Upper lobe of left lung (tissue), 6 donors: ENCODE measurements at regions not wholly inside any gene's neighbourhood (a gene's known extent, or its start where the extent isn't known, plus 50 kb on each side); places are given as distances from the start of the nearest gene placed in this dataset.
A peak's percentile ranks its signal among the peaks of the same experiment; 100 is the strongest.
"Not testable (repeated sequence)": the region's sequence is repeated elsewhere in the genome, so short reads cannot be mapped to it uniquely, and the experiment has no call there.

ENCODE experiments used
- ATAC-seq, 2 donors: fragments of 200-7000 bp; cut with Tn5 transposase; one replicate each; pipeline ENCODE4 v1.9.1; 2022; ENCODE audit warnings: mild to moderate bottlenecking in 2 of 2, moderate library complexity in 2 of 2; ENCODE audit not compliant: low FRiP score in 2 of 2
- DNase-seq, 2 donors: peaks; one replicate each; pipeline ENCODE4 v3.0.0-alpha.2; 2019 to 2020
- H3K27ac ChIP-seq, 4 donors: fragments of 200-600 bp; sonication (generic); one replicate each; pipeline ENCODE4 v1.5.1; 2016 to 2019
- H3K27me3 ChIP-seq, 4 donors: fragments of 200-600 bp; sonication (generic); one replicate each; pipeline ENCODE4 v1.5.1; 2017 to 2019
- H3K36me3 ChIP-seq, 4 donors: fragments of 200-600 bp; sonication (generic); one replicate each; pipeline ENCODE4 v1.5.1; 2016 to 2019
- H3K4me1 ChIP-seq, 4 donors: fragments of 200-600 bp; sonication (generic); one replicate each; pipeline ENCODE4 v1.5.1; 2018 to 2019
- H3K4me3 ChIP-seq, 4 donors: fragments of 200-600 bp; sonication (generic); one replicate each; pipeline ENCODE4 v1.5.1; 2017 to 2019; ENCODE audit warnings: mild to moderate bottlenecking in 2 of 4, moderate library complexity in 1 of 4
- H3K9me3 ChIP-seq, 4 donors: fragments of 200-600 bp; sonication (generic); one replicate each; pipeline ENCODE4 v1.5.1; 2018 to 2019
- CTCF ChIP-seq, 6 experiments: fragments of 450-650 bp in 4 of 6; fragments of 200-600 bp in 2 of 6; sonication (generic) in 2 of 6; IDR thresholded peaks; one replicate each; pipeline ENCODE4 v1.5.1; 2016 to 2019; ENCODE audit warnings: antibody characterized with exemption in 6 of 6
- EP300 ChIP-seq, 4 donors: sonication (generic); formaldehyde crosslinking; IDR thresholded peaks; one replicate each; pipeline ENCODE4 v1.5.1; 2017; ENCODE audit warnings: antibody characterized with exemption in 4 of 4, control low read depth in 2 of 4
- POLR2A ChIP-seq, 4 donors: fragments of 450-650 bp; IDR thresholded peaks; one replicate each; pipeline ENCODE4 v1.5.1; 2016 to 2017; ENCODE audit warnings: antibody characterized with exemption in 4 of 4, mild to moderate bottlenecking in 2 of 4
- POLR2AphosphoS5 ChIP-seq, 2 donors: sonication (generic); formaldehyde crosslinking; IDR thresholded peaks; one replicate each; pipeline ENCODE4 v1.5.1; 2017; ENCODE audit warnings: antibody characterized with exemption in 2 of 2
- WGBS, 2 donors: methylation state at CpG; one replicate each; pipeline ENCODE4 v1.1.5; 2017 to 2018; 5-methylcytosine and 5-hydroxymethylcytosine counted together
- donor health status: DM: no; HTN: no; CAD: no; lungs with moderate emphysema.
- donor health status: DM: no; HTN: yes; CAD: no; lungs with severe emphysema.

GRCh38 chr6:99819853-99820252, 174.2 kb downstream of the MCHR2 start:
- H3K4me3 ChIP-seq: no peak overlapping the region
- H3K4me1 ChIP-seq: no peaks in the 10 kb centered on the region
- H3K9me3 ChIP-seq: no peaks in the 10 kb centered on the region
- 87% methylated on average over 5 of the region's 5 CpGs for WGBS, 2 donors
- no peaks in the 10 kb centered on the region for H3K27me3 ChIP-seq
- TF ChIP-seq POLR2AphosphoS5 (IDR thresholded peaks at IDR 0.05) (no peak), POLR2A (IDR thresholded peaks at IDR 0.05) (no peak), EP300 (IDR thresholded peaks at IDR 0.05) (no peak), CTCF (IDR thresholded peaks at IDR 0.05) (no peak)
- ATAC-seq (no peak), DNase-seq (no peak)
- H3K27ac ChIP-seq: no peak overlapping the region
- H3K36me3 ChIP-seq: no peaks in the 10 kb centered on the region

GRCh38 chr6:99821164-99821563, 172.9 kb downstream of the MCHR2 start:
- no peak for TF ChIP-seq POLR2AphosphoS5 (IDR thresholded peaks at IDR 0.05)
- no peak for TF ChIP-seq EP300 (IDR thresholded peaks at IDR 0.05)
- no peak for TF ChIP-seq CTCF (IDR thresholded peaks at IDR 0.05)
- TF ChIP-seq POLR2A (IDR thresholded peaks at IDR 0.05): no peak
- Histone ChIP-seq H3K27me3 (no peaks in the 10 kb centered on the region), H3K27ac (no peak overlapping the region), H3K36me3 (no peaks in the 10 kb centered on the region), H3K4me3 (no peak overlapping the region), H3K4me1 (no peaks in the 10 kb centered on the region), H3K9me3 (no peaks in the 10 kb centered on the region)
- ATAC-seq (no peak), DNase-seq (no peak)
- WGBS, 2 donors: 60 to 75% methylated on average over 6 of the region's 6 CpGs

- H3K27me3 ChIP-seq: no peaks in the 10 kb centered on the region
- ATAC-seq (peak in 1 of 2 donors; percentile 71), DNase-seq (no peak)
- no peak overlapping the region for H3K27ac ChIP-seq
- no peak for TF ChIP-seq POLR2A (IDR thresholded peaks at IDR 0.05)
- no peak for TF ChIP-seq POLR2AphosphoS5 (IDR thresholded peaks at IDR 0.05)
- TF ChIP-seq CTCF (IDR thresholded peaks at IDR 0.05): peak in 4 of 6 experiments; percentile 13 to 39 (median 33)
- TF ChIP-seq EP300 (IDR thresholded peaks at IDR 0.05): no peak
- peak overlapping the region in 2 of 4 donors; percentile 20 to 22 for H3K4me3 ChIP-seq
- 30 to 39% methylated on average over 5 of the region's 5 CpGs for WGBS, 2 donors
- H3K9me3 ChIP-seq: no peaks in the 10 kb centered on the region
- H3K4me1 ChIP-seq: no peaks in the 10 kb centered on the region
- no peaks in the 10 kb centered on the region for H3K36me3 ChIP-seq
Measured at GRCh38 chr6:99822741-99823512, 171.1 kb downstream of the MCHR2 start.

GRCh38 chr6:99823513-99824235, 170.3 kb downstream of the MCHR2 start:
- ATAC-seq, H3K4me1 ChIP-seq, H3K27me3 ChIP-seq, H3K27ac ChIP-seq, H3K9me3 ChIP-seq, DNase-seq, H3K36me3 ChIP-seq: not testable (repeated sequence)
- peak overlapping the region in 2 of 4 donors; percentile 20 to 22 for H3K4me3 ChIP-seq
- WGBS, 2 donors: 5 to 28% methylated on average over 9 of the region's 34 CpGs

GRCh38 chr6:99833034-99833433, 161.0 kb downstream of the MCHR2 start:
- DNase-seq (no peak), ATAC-seq (no peak)
- Histone ChIP-seq H3K4me1 (no peaks in the 10 kb centered on the region), H3K27me3 (no peaks in the 10 kb centered on the region), H3K27ac (no peak overlapping the region), H3K36me3 (no peaks in the 10 kb centered on the region), H3K9me3 (no peaks in the 10 kb centered on the region), H3K4me3 (no peak overlapping the region)
- WGBS, 2 donors: 72 to 78% methylated on average over 3 of the region's 3 CpGs
- TF ChIP-seq POLR2AphosphoS5 (IDR thresholded peaks at IDR 0.05): no peak
- TF ChIP-seq CTCF (IDR thresholded peaks at IDR 0.05): no peak
- no peak for TF ChIP-seq POLR2A (IDR thresholded peaks at IDR 0.05)
- no peak for TF ChIP-seq EP300 (IDR thresholded peaks at IDR 0.05)
